Peyer's patch (tissue), 4 donors: ENCODE measurements at regions not wholly inside any gene's neighbourhood (a gene's known extent, or its start where the extent isn't known, plus 50 kb on each side); places are given as distances from the start of the nearest gene placed in this dataset.

ENCODE experiments used
- POLR2A ChIP-seq, 2 donors: fragments of 450-650 bp; IDR thresholded peaks; one replicate each; pipeline ENCODE4 v1.5.1; 2017; ENCODE audit warnings: antibody characterized with exemption in 2 of 2, mild to moderate bottlenecking in 2 of 2, moderate library complexity in 2 of 2
- TF ChIP-seq, protein P1 (sequence below), 6 experiments: fragments of 450-650 bp in 4 of 6; fragments of 200-600 bp in 2 of 6; sonication (generic) in 1 of 6; IDR thresholded peaks; one replicate each; pipeline ENCODE4 v1.5.1; 2017 to 2019; ENCODE audit warnings: antibody characterized with exemption in 6 of 6, mild to moderate bottlenecking in 3 of 6, moderate library complexity in 1 of 6

DNA sequence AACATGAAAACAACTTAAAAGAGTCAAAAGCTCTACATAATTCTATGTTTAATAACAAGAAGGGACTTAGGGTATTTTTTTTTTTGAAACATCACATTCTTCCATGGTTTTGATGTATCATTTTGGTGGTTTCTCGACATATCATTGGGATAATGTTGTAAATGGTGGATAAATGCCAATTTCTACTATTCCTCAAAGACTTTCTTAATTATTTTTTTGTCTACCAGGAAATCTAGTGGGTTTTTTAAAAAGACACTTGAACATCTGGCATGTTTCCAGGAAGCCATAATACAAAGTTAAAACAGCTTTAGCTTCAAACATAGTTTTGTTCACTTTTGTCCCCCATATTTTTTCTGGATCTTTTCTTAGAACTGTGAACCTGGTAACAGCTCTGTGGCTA, 200.4 kb downstream of the DKK1 start:
- TF ChIP-seq POLR2A (IDR thresholded peaks at IDR 0.05) = no peak
- TF ChIP-seq, protein P1, sequence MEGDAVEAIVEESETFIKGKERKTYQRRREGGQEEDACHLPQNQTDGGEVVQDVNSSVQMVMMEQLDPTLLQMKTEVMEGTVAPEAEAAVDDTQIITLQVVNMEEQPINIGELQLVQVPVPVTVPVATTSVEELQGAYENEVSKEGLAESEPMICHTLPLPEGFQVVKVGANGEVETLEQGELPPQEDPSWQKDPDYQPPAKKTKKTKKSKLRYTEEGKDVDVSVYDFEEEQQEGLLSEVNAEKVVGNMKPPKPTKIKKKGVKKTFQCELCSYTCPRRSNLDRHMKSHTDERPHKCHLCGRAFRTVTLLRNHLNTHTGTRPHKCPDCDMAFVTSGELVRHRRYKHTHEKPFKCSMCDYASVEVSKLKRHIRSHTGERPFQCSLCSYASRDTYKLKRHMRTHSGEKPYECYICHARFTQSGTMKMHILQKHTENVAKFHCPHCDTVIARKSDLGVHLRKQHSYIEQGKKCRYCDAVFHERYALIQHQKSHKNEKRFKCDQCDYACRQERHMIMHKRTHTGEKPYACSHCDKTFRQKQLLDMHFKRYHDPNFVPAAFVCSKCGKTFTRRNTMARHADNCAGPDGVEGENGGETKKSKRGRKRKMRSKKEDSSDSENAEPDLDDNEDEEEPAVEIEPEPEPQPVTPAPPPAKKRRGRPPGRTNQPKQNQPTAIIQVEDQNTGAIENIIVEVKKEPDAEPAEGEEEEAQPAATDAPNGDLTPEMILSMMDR (IDR thresholded peaks at IDR 0.05) = no peak
